ENCODE measurements at regions not wholly inside any gene's neighbourhood (a gene's known extent, or its start where the extent isn't known, plus 50 kb on each side); places are given as distances from the start of the nearest gene placed in this dataset.

GRCh38 chr4:180489787-180490186, 1753.4 kb upstream of the TENM3 start:
- TF ChIP-seq POLR2A (IDR thresholded peaks at IDR 0.05) (no peak), CTCF (IDR thresholded peaks at IDR 0.05) (no peak)
